ENCODE measurements at regions not wholly inside any gene's neighbourhood (a gene's known extent, or its start where the extent isn't known, plus 50 kb on each side); places are given as distances from the start of the nearest gene placed in this dataset.

- H3K9me3 ChIP-seq: no peaks in the 10 kb centered on the region
- H3K27me3 ChIP-seq (replicated peaks; ENCODE audit: insufficient read depth): no peaks in the 10 kb centered on the region
- TF ChIP-seq POLR2AphosphoS5 (IDR thresholded peaks at IDR 0.05) (no peak), POLR2A (IDR thresholded peaks at IDR 0.05) (no peak), CTCF (IDR thresholded peaks at IDR 0.05) (no peak)
- no peak overlapping the region for H3K27ac ChIP-seq
- DNase-seq (ENCODE audit: low spot score): no peak
- 32% methylated on average over 3 of the region's 3 CpGs for WGBS
- no peak overlapping the region for H3K4me3 ChIP-seq
- H3K36me3 ChIP-seq: no peaks in the 10 kb centered on the region
- intact Hi-C loops (cut with DNase I): no loop called here
- no peaks in the 10 kb centered on the region for H3K4me1 ChIP-seq (replicated peaks)
Measured at GRCh38 chr5:179397516-179397915, 52.3 kb upstream of the ADAMTS2 start.

Small RNAs in the stretch of these regions (small RNA-seq; reads per million reads assigned to genes)
- gene RF00015: 0 reads per million in 2 donors

All from prostate gland (tissue), 2 donors.